HT1080 (cell line): ENCODE measurements at regions not wholly inside any gene's neighbourhood (a gene's known extent, or its start where the extent isn't known, plus 50 kb on each side); places are given as distances from the start of the nearest gene placed in this dataset.
"Not testable (repeated sequence)": the region's sequence is repeated elsewhere in the genome, so short reads cannot be mapped to it uniquely, and the experiment has no call there.

Experiments used
- DNase-seq: peaks from one replicate; pipeline ENCODE4 v3.0.0-alpha.2; 2015; ENCODE audit warnings: low read depth

GRCh38 chr1:146641534-146641933 is 296.6 kb upstream of the NBPF12 start:
- not testable (repeated sequence) for DNase-seq

GRCh38 chr1:146640671-146641070 is 297.5 kb upstream of the NBPF12 start:
- DNase-seq, result not testable (repeated sequence)

- not testable (repeated sequence) for DNase-seq
These were observed 307.8 kb upstream of the NBPF12 start for GRCh38 chr1:146630302-146630701.

- not testable (repeated sequence) for DNase-seq
These were observed 319.5 kb upstream of the NBPF12 start for GRCh38 chr1:146618582-146618981.

GRCh38 chr1:146604681-146605080 is 333.4 kb upstream of the NBPF12 start:
- DNase-seq, result not testable (repeated sequence)

- not testable (repeated sequence) for DNase-seq
These were observed 337.3 kb upstream of the NBPF12 start for GRCh38 chr1:146600720-146601307.

- DNase-seq, result not testable (repeated sequence)
These were observed 338.2 kb upstream of the NBPF12 start for GRCh38 chr1:146599906-146600305.

GRCh38 chr1:146581229-146581628 is 352.4 kb upstream of the NOTCH2NLA start:
- DNase-seq, result not testable (repeated sequence)

GRCh38 chr1:146567541-146567940 is 338.7 kb upstream of the NOTCH2NLA start:
- DNase-seq, result not testable (repeated sequence)

GRCh38 chr1:146558032-146558431 is 329.2 kb upstream of the NOTCH2NLA start:
- DNase-seq, result not testable (repeated sequence)

- not testable (repeated sequence) for DNase-seq
These were observed 327.6 kb upstream of the NOTCH2NLA start for GRCh38 chr1:146556405-146556804.

- DNase-seq, result not testable (repeated sequence)
These were observed 323.6 kb upstream of the NOTCH2NLA start for GRCh38 chr1:146552414-146552813.

GRCh38 chr1:146548684-146549083 is 319.9 kb upstream of the NOTCH2NLA start:
- not testable (repeated sequence) for DNase-seq

GRCh38 chr1:146546189-146546588 is 317.4 kb upstream of the NOTCH2NLA start:
- DNase-seq, result not testable (repeated sequence)

GRCh38 chr1:146537775-146538373 is 309.1 kb upstream of the NOTCH2NLA start:
- DNase-seq, result not testable (repeated sequence)

- DNase-seq, result not testable (repeated sequence)
These were observed 307.2 kb upstream of the NOTCH2NLA start for GRCh38 chr1:146536028-146536427.

GRCh38 chr1:146535575-146535974 is 306.8 kb upstream of the NOTCH2NLA start:
- not testable (repeated sequence) for DNase-seq

GRCh38 chr1:146530958-146531357 is 302.1 kb upstream of the NOTCH2NLA start:
- DNase-seq, result not testable (repeated sequence)

GRCh38 chr1:146522812-146523211 is 294.0 kb upstream of the NOTCH2NLA start:
- DNase-seq, result not testable (repeated sequence)

- DNase-seq, result not testable (repeated sequence)
These were observed 293.5 kb upstream of the NOTCH2NLA start for GRCh38 chr1:146522345-146522744.

- DNase-seq, result not testable (repeated sequence)
These were observed 293.0 kb upstream of the NOTCH2NLA start for GRCh38 chr1:146521804-146522203.

GRCh38 chr1:146513754-146514153 is 284.9 kb upstream of the NOTCH2NLA start:
- not testable (repeated sequence) for DNase-seq
